ENCODE measurements at regions not wholly inside any gene's neighbourhood (a gene's known extent, or its start where the extent isn't known, plus 50 kb on each side); places are given as distances from the start of the nearest gene placed in this dataset.

- Histone ChIP-seq H3K9me3 (peaks cover 5% of the 10 kb centered on the region; the same call in 1 of the 2 replicates), H3K4me2 (no peak overlapping the region), H3K4me3 (ENCODE audit: low read depth in 2 of 2, low read length in 1 of 2) (no peak overlapping the region), H2AFZ (ENCODE audit: low read depth) (no peak overlapping the region), H3K27ac (ENCODE audit: low read depth in 2 of 2, low read length in 1 of 2) (no peak overlapping the region), H3K9me2 (no peaks in the 10 kb centered on the region), H3K27me3 (ENCODE audit: insufficient read depth) (no peaks in the 10 kb centered on the region), H3K9ac (no peak overlapping the region), H3F3A (replicated peaks; ENCODE audit: insufficient read depth) (no peaks in the 10 kb centered on the region), H3K79me2 (ENCODE audit: insufficient read depth) (no peaks in the 10 kb centered on the region), H3K36me3 (replicated peaks in 1 of 2; ENCODE audit: control insufficient read depth in 1 of 2, insufficient read depth in 2 of 2, low read length in 1 of 2) (no peaks in the 10 kb centered on the region), H3K4me1 (ENCODE audit: control insufficient read depth in 1 of 2, insufficient read depth in 2 of 2, low read depth in 1 of 2, low read length in 1 of 2) (no peaks in the 10 kb centered on the region), H4K20me1 (ENCODE audit: insufficient read depth) (no peaks in the 10 kb centered on the region)
- 66% methylated on average over 7 of the region's 7 CpGs for whole genome bisulfite sequencing (ENCODE audit: low lambda C conversion rate)
- ChIA-PET POLR2A (interaction anchor here (0.6 kb wide), 1 partner anchor 13 kb away, joined by 3 read pairs; no protein-coding TSS in a partner anchor), CTCF (interaction anchor here (1.4 to 2.5 kb wide), 2 partner anchors 21 to 26 kb away, joined by 3 to 11 read pairs; no protein-coding TSS in a partner anchor)
- no peak for DNase-seq
- TF ChIP-seq JUND (IDR thresholded peaks at IDR 0.05) (no peak), MEF2A (IDR thresholded peaks at IDR 0.05; ENCODE audit: borderline replicate concordance, low read depth) (no peak), NFIC (IDR thresholded peaks at IDR 0.05; ENCODE audit: borderline replicate concordance) (no peak), CTCF (IDR thresholded peaks at IDR 0.05) (no peak)
Measured at GRCh38 chr1:117732956-117733355, 127.1 kb downstream of the TENT5C start.

- no peaks in the 10 kb centered on the region for H3K9me2 ChIP-seq
Measured at GRCh38 chr1:117734403-117734802, 128.6 kb downstream of the TENT5C start.

More at GRCh38 chr1:117734403-117734802, 128.6 kb downstream of the TENT5C start:
- H3K9me3 ChIP-seq, result no peaks in the 10 kb centered on the region
- H3K36me3 ChIP-seq (replicated peaks in 1 of 2; ENCODE audit: control insufficient read depth in 1 of 2, insufficient read depth in 2 of 2, low read length in 1 of 2), result no peaks in the 10 kb centered on the region
- POLR2A ChIA-PET, result no interaction called here
- TF ChIP-seq TAF1 (IDR thresholded peaks at IDR 0.05; ENCODE audit: borderline replicate concordance, low read depth, low read length), result no peak
- TF ChIP-seq RCOR1 (IDR thresholded peaks at IDR 0.05; ENCODE audit: low read length), result no peak
- TF ChIP-seq ELF1 (IDR thresholded peaks at IDR 0.05), result no peak
- TF ChIP-seq RFX5 (IDR thresholded peaks at IDR 0.05; ENCODE audit: low read length), result no peak
- TF ChIP-seq RXRA (IDR thresholded peaks at IDR 0.05; ENCODE audit: borderline replicate concordance, low read depth), result no peak
- no peak for TF ChIP-seq ZBTB33 (IDR thresholded peaks at IDR 0.05; ENCODE audit: borderline replicate concordance, low read depth)
- TF ChIP-seq RAD21 (IDR thresholded peaks at IDR 0.05; ENCODE audit: low read length), result no peak
- TF ChIP-seq SIN3A (IDR thresholded peaks at IDR 0.05; ENCODE audit: borderline replicate concordance, low read depth, low read length), result no peak
- no peak for TF ChIP-seq MAX (IDR thresholded peaks at IDR 0.05; ENCODE audit: low read depth)
- TF ChIP-seq TCF12 (IDR thresholded peaks at IDR 0.05), result no peak
- no peak for TF ChIP-seq PBX3 (IDR thresholded peaks at IDR 0.05)
- no peak for TF ChIP-seq NFIC (IDR thresholded peaks at IDR 0.05; ENCODE audit: borderline replicate concordance)
- TF ChIP-seq FOXM1 (IDR thresholded peaks at IDR 0.05; ENCODE audit: low read depth), result no peak
- no peak for TF ChIP-seq MXI1 (IDR thresholded peaks at IDR 0.05; ENCODE audit: low read depth, low read length)
- TF ChIP-seq CHD2 (IDR thresholded peaks at IDR 0.05; ENCODE audit: low read length, partially characterized antibody), result no peak
- H3K79me2 ChIP-seq (ENCODE audit: insufficient read depth), result no peaks in the 10 kb centered on the region
- no peak overlapping the region for H3K9ac ChIP-seq
- H3K4me2 ChIP-seq, result peak overlapping the region; percentile 49; the same call in 1 of the 2 replicates
- no peak overlapping the region for H3K4me3 ChIP-seq (ENCODE audit: low read depth in 2 of 2, low read length in 1 of 2)
- H2AFZ ChIP-seq (ENCODE audit: low read depth), result peak overlapping the region; percentile 89
- H3F3A ChIP-seq (replicated peaks; ENCODE audit: insufficient read depth), result no peaks in the 10 kb centered on the region
- H3K4me1 ChIP-seq (ENCODE audit: control insufficient read depth in 1 of 2, insufficient read depth in 2 of 2, low read depth in 1 of 2, low read length in 1 of 2), result no peaks in the 10 kb centered on the region
- H3K27me3 ChIP-seq (ENCODE audit: insufficient read depth), result no peaks in the 10 kb centered on the region
- CTCF ChIA-PET, result no interaction called here
- no peak overlapping the region for H3K27ac ChIP-seq (ENCODE audit: low read depth in 2 of 2, low read length in 1 of 2)
- WGBS (ENCODE audit: low lambda C conversion rate), result 33% methylated on average over 2 of the region's 3 CpGs
- H4K20me1 ChIP-seq (ENCODE audit: insufficient read depth), result no peaks in the 10 kb centered on the region
- no peak for DNase-seq

All from SK-N-SH (cell line).